Activated CD4-positive, alpha-beta T cell treated with anti-CD3 and anti-CD28 coated beads, Interleukin-2, amount 50 U/mL, for 24 hours (primary cell): ENCODE measurements at regions not wholly inside any gene's neighbourhood (a gene's known extent, or its start where the extent isn't known, plus 50 kb on each side); places are given as distances from the start of the nearest gene placed in this dataset.

Source experiments
- DNase-seq, 2 donors: peaks; one replicate each; pipeline ENCODE4 v3.0.0-alpha.2; 2020; ENCODE audit warnings: low read depth in 1 of 2, low spot score in 1 of 2

DNA sequence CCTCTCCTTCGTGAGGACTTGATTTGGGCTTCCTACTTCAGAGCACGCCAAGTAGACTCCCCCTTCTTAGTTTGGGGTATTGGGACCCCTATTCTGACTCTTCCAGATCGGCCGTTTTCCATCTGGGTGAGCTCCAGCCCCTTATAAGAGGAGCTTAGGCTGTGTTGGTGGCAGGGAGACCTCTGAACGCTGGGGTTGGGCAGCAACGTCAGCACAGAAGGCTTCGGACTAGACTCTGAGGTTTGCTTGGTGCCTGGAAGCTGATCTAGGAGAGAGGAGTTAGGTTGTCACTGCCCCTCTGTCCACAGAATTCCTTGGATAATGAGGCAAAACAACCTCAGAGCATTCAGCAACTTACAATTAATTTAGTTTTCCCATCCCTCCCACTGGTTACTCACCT lies 99.2 kb upstream of the RTL1 start:
- no peak for DNase-seq

- DNase-seq, result no peak
Measured at GRCh38 chr14:101004176-101004575, 100.7 kb upstream of the RTL1 start.

DNA sequence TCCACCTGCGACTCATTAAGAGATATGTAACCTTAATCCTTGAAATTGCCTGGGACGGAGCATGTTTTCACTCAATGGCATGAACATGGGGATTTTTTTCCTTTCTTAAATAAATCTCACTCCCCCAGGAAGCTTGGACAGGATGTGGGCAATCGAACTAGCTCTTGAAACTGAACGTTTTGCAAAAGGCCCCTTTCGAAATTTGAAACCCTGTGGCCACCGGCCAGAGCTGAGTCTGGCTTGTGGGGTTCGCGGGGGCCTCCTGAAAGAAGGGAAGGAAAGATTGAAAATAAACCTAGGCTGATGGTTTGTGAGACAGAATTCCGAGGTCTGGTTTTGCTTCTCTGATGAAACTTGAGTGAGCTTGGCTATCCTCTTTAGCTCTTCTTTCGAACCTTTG lies 101.4 kb upstream of the RTL1 start:
- DNase-seq, result no peak

DNA sequence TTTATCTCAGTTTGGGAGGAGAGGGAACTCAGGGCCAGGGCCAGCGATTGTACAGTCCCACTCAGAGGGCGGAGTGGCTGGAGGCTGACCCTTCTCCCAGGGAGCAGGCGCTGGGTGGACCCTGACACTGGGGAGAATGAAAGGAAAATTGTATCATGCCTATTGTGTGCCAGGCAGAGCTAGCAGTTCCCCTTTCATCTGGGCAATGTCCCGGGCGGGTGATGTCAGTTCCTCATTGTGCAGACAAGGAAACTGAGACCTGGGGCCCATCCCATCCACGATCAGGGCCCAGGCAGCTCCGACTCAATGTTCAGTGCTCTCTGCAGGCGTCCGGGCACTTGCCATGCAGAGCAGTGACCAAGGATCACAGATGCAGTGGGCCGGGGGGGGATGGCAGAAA lies 101.9 kb upstream of the RTL1 start:
- no peak for DNase-seq

- DNase-seq, result no peak
Measured at GRCh38 chr14:101006008-101006407, 102.5 kb upstream of the RTL1 start.

DNA sequence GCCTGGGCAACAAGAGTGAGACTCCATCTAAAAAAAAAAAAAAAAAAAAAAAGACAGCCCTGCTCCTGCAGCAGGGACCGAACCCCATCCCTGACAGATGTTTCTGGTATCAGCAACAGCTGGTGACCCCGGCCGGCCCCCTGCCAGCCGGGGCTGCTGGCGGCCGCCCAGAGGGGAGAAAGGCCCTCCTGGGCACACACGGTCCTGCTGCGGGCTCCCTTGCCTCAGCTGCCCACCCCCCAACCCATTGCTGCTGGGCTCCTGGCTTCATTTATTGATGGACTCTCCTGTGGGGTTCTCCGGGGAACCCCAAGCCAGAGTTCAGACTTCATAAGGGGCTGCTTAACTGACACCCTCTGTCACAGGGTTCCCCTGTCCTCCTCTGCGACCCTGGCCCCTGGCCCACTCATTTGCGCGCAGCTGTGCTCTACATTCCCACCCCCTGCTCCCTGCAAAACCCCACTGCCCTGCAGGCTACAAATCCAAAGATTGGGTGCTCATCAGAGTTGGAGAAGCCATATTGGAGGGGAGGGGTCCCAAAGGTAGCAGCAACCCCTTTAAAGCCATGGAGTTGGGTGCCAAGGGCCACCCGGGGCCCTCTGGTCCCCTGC lies 103.6 kb upstream of the RTL1 start:
- no peak for DNase-seq

GRCh38 chr14:101007765-101008164 lies 104.2 kb upstream of the RTL1 start:
- no peak for DNase-seq

DNA sequence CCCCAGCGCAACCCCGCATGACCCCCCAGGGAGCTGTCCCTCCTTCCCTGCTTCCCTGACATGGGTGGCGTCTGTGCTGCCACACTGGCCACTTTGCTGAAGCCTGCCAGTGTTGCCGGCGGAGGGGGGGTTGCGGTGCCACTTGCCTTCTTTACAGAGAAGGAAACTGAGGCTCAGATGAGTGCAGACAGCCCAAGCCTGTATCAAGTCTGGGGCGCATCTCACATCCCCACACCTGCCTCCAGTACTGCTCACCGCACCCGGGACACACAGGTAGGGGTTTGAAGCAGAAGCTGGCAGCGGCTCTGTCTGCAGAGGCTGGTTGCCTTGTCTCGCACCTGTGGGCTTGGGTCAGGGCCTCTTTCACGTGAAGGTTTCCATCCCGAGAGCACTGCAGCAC lies 104.7 kb upstream of the RTL1 start:
- no peak for DNase-seq

- no peak for DNase-seq
Measured at GRCh38 chr14:101008631-101009336, 105.3 kb upstream of the RTL1 start.

- DNase-seq, result no peak
Measured at GRCh38 chr14:101009531-101009930, 106.0 kb upstream of the RTL1 start.

GRCh38 chr14:101010293-101010692 lies 106.8 kb upstream of the RTL1 start:
- DNase-seq, result no peak

GRCh38 chr14:101010835-101011234 lies 107.3 kb upstream of the RTL1 start:
- no peak for DNase-seq

DNA sequence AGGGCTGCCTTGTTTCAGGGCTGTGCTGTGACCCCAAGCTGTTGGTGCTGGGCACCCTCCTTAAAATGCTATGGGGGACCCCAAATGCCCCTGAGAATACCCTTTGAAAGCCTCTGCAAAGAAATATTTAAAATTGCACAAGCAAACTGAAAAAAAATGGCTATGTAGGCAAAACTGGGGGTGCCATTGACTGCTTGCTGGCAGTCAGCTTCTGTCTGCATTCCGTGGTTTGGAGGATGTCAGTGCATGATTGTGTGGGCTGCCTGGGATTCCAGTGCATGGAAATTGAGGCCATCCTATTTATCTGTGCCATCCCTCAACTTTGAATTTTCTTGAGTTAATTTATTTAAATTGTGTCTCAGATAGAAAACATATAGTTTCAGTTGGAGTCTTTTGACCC lies 113.7 kb upstream of the RTL1 start:
- DNase-seq, result no peak

- no peak for DNase-seq
Measured at GRCh38 chr14:101017806-101018560, 114.5 kb upstream of the RTL1 start.

DNA sequence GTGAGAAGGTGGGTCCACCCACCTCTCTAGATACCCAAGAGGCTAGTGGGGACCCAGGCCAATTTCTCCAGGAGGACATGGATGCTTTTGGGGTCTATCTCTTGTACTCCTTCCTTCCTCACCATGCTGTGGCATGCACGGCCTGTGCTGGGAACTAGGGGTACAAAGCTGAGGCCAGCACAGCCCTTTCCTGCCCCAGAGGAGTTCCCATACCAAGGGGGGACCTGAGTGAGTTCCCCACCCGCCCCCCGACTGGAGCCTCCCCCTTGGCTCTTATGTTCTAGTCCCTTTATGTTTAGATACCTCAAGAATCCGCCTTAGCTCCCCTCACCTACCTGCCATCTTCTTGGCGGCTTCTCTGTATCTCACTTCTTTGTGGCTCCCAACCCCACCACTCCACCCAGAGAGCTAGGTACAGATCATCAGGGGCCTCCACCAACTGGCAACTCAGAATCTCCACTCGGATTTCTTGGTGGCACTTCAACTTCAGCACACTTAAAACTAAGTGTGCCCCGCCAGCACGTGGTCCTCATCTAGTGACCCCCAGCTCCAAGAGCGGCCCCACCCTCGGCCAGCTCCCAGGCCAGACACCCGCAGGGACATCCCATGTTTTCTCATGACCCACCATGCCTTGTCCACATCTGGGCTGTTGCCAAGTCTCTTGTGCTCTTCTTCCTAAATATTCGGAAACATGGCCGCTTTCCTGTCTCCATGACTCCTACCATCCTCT lies 115.2 kb upstream of the RTL1 start:
- DNase-seq, result no peak

GRCh38 chr14:101019541-101019940 lies 116.0 kb upstream of the RTL1 start:
- DNase-seq, result no peak

- DNase-seq, result no peak
Measured at GRCh38 chr14:101019990-101020710, 116.6 kb upstream of the RTL1 start.

DNA sequence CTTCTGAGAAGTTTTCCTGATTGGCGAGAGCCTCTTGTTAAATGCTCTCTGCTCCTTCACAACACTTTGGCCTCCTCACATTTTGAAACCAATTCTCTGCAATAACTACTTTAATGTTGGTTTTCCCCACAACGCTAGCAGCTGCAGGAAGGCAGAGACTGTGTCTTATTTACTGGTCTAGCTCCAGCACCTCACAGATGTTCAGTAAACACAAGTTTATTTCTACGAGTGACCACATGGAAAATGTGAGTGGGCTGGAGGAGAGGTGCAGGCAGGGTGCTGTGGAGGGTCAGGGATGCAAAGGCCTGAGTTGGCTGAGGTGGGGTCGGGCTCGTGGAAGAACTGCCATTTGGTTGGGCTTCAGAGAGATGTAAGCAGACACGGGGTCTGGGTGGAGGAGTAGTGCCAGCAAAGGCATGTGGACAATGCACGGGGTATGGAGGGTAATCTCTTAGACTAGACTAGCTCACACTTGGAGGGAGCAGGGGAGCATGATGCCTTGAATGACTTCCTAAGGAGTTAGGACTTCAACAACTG lies 117.4 kb upstream of the RTL1 start:
- no peak for DNase-seq

DNA sequence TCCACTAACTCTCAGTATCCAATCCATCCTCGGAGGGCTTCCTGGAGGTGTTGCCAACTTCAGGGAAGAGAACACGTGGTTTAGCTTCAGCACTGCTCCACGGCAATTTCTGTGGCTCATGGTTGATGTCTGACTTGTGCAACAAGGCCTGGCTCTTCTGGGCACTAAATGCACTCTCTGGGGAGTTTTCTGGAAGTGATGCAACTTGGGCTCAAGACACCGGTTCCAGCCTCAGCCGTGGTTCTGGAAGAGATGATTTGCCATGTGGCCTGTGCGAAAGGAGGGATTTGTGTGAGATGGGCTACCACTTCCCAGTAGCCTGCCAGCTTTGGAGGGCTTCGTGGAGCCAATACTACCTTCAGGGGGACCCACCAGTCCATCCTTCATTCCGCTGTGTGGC lies 118.6 kb upstream of the RTL1 start:
- no peak for DNase-seq

GRCh38 chr14:101022916-101023435 lies 119.5 kb upstream of the RTL1 start:
- DNase-seq, result no peak

- no peak for DNase-seq
Measured at GRCh38 chr14:101024686-101025085, 121.2 kb upstream of the RTL1 start.
